Forelimb muscle (tissue), 1 donor: ENCODE measurements at regions not wholly inside any gene's neighbourhood (a gene's known extent, or its start where the extent isn't known, plus 50 kb on each side); places are given as distances from the start of the nearest gene placed in this dataset.

ENCODE experiments used
- DNase-seq: peaks from one replicate; pipeline ENCODE4 v3.0.0-alpha.2; 2013; ENCODE audit warnings: low read depth

DNA sequence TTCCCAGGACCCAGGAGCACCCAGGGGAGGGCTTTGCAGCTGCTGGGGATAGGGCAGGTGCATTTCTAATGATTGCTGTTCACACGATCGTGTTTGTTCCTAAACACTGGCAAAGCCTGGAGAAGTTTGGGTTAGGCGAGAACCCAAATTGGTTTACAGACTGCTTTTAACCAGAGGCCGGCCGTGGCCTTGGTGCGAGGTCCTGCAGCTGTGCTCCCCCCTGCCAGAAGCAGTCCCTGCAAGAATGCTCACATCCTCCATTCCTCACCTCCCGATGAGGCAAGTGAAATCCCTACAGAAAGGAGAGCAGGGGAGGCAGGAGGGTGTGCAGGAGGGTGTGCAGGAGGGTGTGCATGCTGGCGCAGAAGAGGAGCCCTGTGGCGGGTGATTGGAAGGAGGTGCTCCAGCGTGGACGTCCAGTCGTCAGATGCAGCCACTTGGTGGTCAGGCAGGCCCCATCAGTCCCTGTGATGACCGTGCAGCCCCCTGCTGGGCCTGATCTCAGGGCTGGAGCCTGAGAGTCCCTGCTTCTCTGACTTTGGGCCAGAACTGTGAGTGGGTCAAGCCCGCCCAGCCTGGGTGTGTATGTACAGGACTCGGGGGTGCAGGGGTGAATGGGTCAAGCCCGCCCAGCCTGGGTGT lies 55.7 kb upstream of the FRMD1 start:
- no peak for DNase-seq

DNA sequence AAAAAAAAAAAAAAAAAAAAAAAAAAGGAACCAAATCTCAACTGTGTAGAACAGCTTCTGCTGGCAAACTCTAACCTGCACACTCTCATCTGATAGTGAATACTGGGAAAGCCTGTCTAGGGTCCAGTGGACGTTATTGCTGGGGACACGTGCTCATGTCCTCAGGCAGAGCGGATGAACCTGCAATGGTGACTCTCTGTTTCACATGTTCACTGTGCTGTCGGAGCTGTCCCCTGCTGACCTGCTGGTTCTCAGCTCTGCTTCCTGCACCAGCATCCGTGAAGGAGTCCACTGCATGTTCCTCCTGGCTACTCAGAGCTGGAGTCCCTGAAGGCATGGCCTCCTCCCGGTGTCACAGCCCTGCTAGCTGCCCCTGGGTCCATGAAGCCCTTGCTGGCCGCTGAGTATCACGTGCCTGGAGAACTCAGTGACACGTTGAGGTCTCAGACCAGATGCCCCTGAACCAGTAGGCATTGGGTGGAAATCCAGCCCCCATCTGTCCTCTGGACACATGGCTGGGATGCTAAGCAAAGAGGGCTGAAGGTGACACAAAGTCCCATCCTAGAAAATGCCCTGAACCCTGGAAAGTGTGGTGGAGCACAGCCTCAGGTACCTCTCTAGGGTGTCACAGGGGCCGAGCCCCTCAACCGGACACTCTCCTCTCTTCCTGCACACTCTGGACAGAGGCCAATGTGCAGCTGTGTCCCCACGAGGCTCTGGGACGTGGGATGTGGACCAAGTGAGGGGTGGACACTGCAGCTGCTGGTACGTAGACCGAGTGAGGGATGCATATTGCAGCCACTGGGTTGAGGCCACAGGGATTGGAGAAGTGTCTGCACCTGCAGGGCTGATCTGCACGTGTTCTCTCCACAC lies 54.9 kb upstream of the FRMD1 start:
- no peak for DNase-seq

DNA sequence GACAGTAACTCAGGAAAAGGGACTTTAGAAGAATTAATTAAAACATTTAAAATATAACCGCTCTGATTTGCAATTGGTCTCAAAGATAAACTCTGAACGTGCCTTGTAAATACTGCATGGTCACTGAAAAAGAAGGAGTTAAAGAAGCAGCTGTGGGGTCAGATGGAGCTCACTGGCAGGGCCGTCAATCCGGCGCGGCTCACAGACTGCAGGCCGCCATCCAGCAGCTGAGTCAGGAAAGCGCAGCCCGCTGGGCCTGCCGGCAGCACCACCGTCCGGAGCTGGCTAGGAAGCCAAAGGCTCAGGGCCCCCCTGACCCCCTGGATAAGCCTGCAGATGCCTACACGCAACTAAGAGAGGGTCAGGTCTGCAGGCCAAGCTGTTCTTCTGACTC lies 54.2 kb upstream of the FRMD1 start:
- DNase-seq, result no peak

DNA sequence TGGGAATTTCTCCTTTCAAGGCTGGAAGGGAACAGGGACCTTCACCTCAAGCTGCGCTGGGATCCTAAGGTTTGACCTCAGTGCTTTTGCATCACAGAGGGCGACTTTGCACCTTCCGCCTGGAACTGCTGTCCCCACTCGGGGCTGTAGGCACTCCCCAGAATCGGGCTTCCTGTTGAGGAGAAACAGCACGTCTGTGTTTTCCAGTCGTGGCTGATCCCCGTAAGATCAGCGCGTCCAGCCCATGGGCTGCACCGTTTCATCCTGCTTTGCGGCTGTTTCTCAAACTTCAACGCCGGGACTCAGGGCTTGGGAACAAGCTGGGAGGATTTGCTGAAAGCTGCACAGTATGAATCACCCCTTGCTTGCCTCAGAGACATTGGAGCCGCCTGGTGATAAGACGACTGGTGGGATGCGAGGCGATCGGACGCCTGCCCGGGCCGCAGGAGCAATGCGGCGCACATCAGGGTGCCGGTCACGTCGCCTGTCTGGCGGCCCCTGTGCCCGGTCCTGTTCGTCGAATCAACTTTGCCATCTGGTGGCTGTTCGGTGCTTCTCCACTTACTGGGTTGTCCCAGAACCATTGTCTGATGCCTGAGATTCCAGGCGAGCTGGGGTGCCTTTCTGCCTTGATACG lies 53.6 kb upstream of the FRMD1 start:
- DNase-seq, result no peak

DNA sequence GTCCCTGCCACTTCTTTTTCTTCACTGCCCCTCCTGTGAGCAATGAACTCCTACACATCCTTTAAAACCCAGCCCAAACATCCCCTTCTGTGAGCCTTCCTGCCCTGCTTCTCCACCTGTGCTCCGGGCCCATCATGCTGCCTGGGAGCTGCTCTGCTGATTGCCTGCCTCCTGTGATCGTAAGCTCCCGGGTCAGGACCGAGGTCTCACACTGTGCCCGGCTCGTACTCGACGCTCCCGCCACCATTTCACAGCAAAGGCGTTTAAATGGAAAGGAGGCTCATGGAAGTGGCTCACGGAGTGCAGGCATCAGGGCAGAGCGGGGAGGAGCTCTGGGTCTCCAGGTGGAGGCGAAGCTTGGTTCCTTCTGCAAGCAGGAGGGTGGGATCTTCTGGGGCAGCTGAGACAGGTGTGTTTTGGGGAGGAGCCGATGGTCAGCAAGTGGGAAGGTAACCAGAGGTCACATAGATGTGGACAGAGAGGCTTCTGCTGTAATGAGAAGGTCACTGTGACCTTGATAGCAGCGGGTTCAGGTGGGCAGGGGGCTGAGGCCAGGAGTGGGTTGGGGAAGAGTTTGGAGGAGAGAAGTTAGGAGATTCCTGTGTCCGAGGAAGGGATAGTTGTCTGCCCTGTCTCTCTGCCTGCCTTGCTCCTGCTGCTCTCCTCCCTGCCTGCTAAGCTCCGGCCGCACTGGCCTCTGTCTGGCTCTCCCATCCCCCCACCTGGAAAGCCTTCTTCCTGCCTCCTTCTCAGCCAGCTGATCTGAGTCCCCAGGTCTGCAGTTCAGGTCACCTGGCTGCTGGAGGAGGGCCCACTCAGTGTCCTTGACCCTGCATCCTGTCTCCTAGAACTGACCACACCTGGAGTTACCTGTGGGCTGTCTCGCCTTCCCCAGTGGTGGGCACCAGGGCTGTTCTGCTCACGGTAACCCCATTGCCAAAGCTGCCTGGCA lies 52.7 kb upstream of the FRMD1 start:
- DNase-seq, result no peak

DNA sequence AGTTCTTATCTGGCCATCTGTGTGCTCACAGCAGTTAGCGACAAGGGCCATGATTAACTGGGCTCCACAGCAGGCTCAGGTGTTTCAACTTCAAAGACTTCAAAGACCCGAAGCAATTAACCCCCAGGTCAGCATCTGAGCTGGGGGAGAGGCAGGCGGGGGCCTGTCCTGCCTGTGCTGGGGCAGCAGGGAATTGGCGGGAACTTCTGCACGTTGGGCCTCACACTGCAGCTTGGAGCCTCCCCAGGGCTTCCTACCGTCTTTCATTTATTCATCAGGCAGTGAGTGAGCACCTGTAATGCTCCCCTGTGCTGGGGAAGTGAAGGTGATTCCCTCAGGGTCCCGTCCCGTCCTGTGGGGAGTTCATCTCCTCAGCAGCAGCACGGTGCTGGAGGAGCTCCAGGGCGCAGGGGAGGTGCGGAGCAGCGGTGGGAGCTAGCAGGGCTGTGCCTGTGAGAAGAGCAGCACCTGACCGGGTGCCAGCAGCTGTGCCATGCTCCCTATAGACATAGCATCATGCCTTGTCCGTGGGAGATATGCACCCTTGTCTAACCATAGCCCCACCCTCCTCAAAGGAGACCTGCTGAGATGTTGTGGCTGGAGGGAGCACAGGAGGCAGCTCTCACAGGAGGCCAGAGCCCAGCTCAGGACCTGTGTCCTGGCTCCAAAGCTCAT lies 51.8 kb upstream of the FRMD1 start:
- no peak for DNase-seq

DNA sequence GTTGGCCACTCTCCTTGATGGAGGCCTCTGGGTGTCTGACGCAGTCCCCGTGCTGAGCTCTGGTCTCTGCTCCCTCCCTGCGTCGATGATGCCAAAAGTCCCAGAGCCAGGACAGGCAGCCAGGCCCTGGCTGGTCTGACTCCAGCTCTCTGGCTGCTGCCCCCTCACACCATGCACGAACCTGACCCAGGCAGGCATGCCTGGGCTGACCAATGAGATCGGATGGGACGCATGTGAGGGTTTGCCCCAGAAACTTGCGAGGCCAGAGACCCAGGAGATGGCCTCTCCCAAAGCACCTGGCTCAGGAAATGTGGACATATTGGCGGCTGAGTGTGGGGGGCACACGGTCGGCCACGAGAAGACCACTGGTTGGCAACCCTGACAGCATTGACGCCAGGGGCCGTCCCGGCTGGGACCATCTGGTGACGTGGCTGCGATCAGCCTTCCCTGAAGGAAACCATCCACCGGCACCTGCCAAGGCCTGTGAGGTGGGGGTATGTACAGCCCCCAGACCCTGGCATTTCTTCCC lies 51.2 kb upstream of the FRMD1 start:
- DNase-seq, result no peak

DNA sequence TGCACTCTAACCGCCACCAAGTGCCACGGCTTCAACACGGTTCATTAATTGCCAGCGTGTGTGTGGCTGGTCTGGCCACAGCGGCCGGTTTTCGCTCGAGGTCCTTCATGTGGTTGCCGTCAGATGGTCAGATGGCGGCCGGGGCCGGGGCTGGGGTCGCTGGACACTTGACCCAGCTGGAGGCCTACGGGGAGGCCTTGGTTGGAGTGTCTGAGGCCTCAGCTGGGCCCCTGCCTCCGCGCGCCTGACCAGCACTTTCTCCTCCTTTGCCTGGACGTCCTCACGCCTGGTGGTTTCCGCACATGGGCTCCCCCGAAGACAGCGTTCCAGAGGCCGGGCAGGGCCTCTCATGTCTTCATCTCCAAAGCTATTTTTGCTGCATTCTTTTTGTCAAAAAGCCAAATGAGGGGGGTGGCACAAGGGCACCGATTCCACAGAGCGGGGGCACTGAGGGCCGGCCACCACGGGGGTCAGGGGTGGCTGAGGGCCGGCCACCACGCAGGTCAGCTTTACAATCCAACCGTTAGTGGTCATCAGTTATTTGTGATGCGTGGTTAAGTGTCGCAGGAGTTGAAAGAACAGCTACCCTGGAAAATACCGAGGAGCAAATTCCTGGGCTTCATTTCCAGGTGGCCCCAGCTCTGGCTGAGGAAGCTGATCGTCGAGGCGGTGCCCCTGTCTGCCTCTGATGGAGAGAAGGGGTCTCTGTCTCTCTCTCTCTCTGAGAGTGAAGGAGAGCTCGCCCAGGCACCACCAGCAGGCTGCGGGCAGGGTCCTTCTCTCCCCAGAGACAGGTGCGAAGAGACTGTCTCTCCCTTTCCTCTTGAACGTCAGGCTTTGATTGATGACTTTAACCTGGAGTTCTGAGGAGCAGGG lies 50.5 kb upstream of the FRMD1 start:
- no peak for DNase-seq

DNA sequence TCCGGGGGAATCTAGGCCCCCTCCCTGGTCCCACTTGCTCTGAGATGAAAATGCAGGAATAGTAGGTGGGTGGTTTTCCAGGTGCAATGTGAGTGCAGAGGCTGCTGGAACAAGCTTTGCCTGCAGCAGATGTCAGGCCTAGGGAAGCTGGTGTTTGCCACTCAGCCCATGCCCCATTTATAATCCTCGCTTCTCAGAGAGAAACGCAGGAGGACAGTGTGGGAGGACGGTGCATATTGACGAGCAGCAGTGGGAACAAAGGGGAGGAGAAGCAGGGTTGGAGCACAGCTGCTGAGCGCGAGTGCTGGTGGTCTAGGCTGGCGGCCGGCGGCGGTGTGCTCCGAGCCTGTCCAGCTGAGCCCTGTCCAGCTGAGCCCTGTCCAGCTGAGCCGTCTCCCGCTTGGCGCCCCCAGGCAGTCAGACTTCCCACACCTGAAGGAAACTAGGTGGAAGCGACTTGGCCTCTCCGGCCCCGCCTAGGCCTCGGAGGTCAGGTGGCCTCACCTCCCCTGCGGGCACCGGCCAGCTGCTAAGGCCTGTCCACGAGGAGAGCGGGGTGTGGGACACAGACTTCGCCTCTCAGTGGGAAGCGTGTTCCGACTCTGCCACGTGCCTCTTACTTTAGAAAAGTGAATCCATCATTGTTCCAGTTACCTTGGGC lies 49.7 kb upstream of the FRMD1 start:
- DNase-seq, result no peak
